Mesothelial cell of epicardium (in vitro differentiated cells): ENCODE measurements at regions not wholly inside any gene's neighbourhood (a gene's known extent, or its start where the extent isn't known, plus 50 kb on each side); places are given as distances from the start of the nearest gene placed in this dataset.

Experiments used
- DNase-seq, 2 experiments: peaks; one replicate each; pipeline ENCODE4 v3.0.0; 2021; ENCODE audit warnings: low spot score in 2 of 2; ENCODE audit not compliant: unreplicated experiment in 2 of 2
- H3K27ac Mint-ChIP-seq: 2 replicates; pipeline ENCODE4 v1.8.0; 2021; ENCODE audit warnings: mixed read lengths
- H3K27me3 Mint-ChIP-seq: 2 replicates; pipeline ENCODE4 v1.8.0; 2021; ENCODE audit warnings: low read depth, mixed read lengths
- H3K36me3 Mint-ChIP-seq: 2 replicates; pipeline ENCODE4 v1.8.0; 2021; ENCODE audit warnings: mixed read lengths
- H3K4me1 Mint-ChIP-seq: 2 replicates; pipeline ENCODE4 v1.8.0; 2021; ENCODE audit warnings: mixed read lengths
- H3K4me3 Mint-ChIP-seq: 2 replicates; pipeline ENCODE4 v1.8.0; 2021; ENCODE audit warnings: mild to moderate bottlenecking, moderate library complexity, mixed read lengths
- H3K9me3 Mint-ChIP-seq: 2 replicates; pipeline ENCODE4 v1.8.0; 2021; ENCODE audit warnings: mixed read lengths
- TF ChIP-seq, protein P1 (sequence below): fragments of 200-600 bp; sonication (generic); IDR thresholded peaks from one replicate; pipeline ENCODE4 v1.5.0; 2021; ENCODE audit warnings: antibody characterized with exemption; ENCODE audit not compliant: unreplicated experiment

DNA sequence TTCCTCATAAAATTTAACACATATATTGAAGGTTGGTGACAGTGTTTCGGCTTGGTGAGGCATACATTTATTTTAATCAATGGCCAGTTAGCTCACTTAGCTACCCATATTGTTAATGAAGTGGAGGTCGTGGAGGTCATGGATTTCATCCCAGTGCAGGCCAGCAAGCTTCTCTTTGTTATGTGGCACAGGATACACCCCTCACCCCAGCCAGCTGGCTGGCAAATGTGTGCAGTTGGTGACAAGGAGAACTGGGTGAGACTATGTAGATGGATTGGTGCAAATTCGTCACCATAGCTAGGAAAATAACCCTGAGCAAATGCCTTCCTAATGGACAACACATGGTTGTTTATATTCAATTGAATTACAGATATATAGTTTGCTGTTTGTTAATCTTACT is 50.5 kb upstream of the FOXP2 start:
- H3K9me3 Mint-ChIP-seq: peaks cover 10% of the 10 kb centered on the region
- peaks cover 4% of the 10 kb centered on the region for H3K36me3 Mint-ChIP-seq
- no peak for DNase-seq
- peaks cover 6% of the 10 kb centered on the region for H3K4me1 Mint-ChIP-seq
- no peak overlapping the region for H3K27ac Mint-ChIP-seq
- TF ChIP-seq, protein P1, sequence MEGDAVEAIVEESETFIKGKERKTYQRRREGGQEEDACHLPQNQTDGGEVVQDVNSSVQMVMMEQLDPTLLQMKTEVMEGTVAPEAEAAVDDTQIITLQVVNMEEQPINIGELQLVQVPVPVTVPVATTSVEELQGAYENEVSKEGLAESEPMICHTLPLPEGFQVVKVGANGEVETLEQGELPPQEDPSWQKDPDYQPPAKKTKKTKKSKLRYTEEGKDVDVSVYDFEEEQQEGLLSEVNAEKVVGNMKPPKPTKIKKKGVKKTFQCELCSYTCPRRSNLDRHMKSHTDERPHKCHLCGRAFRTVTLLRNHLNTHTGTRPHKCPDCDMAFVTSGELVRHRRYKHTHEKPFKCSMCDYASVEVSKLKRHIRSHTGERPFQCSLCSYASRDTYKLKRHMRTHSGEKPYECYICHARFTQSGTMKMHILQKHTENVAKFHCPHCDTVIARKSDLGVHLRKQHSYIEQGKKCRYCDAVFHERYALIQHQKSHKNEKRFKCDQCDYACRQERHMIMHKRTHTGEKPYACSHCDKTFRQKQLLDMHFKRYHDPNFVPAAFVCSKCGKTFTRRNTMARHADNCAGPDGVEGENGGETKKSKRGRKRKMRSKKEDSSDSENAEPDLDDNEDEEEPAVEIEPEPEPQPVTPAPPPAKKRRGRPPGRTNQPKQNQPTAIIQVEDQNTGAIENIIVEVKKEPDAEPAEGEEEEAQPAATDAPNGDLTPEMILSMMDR: no peak
- H3K27me3 Mint-ChIP-seq: peaks cover 1% of the 10 kb centered on the region
- no peak overlapping the region for H3K4me3 Mint-ChIP-seq

DNA sequence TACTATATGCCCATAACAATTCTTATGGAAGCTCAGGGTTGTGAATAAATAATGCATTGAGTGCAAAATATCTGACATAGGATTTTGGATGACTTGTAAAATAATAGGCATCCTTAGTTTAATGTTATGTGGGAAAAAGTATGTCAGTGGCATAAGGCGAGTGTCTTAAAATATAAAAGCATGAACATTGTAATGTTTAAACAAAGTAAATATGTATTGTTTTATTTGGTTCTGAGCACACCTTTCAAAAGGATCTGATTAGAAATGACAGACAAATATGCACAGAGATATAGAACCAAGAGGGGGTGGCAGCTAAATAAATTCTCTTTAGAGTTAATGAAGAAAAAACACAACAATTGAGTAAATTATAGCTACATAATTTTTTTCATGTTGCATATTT is 51.3 kb upstream of the FOXP2 start:
- TF ChIP-seq, protein P1: no peak
- Mint-ChIP-seq H3K36me3 (peaks cover 6% of the 10 kb centered on the region), H3K9me3 (peaks cover 13% of the 10 kb centered on the region), H3K27me3 (peaks cover 1% of the 10 kb centered on the region), H3K4me3 (no peak overlapping the region), H3K27ac (no peak overlapping the region), H3K4me1 (peaks cover 6% of the 10 kb centered on the region)
- DNase-seq: no peak

DNA sequence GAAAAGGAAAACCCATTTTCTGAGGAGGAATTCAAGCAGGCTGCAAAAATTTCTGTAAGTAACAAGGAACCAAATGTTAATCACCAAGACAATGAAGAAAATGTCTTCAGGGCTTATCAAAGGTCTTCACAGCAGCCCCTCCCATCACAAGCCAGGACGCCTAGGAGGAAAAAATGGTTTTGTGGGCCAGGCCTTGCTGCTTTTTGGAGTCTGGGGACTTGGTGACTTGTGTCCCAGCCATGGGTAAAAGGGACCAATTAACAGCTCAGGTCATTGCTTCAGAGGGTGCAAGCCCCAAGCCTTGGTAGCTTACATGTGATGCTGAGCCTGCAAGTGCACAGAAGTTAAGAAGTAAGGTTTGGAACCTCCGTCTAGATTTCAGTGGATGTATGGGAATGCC is 55.7 kb upstream of the FOXP2 start:
- TF ChIP-seq, protein P1: no peak
- H3K36me3 Mint-ChIP-seq: peaks cover 6% of the 10 kb centered on the region
- H3K4me1 Mint-ChIP-seq: peaks cover 7% of the 10 kb centered on the region
- no peaks in the 10 kb centered on the region for H3K27me3 Mint-ChIP-seq
- DNase-seq: no peak
- no peak overlapping the region for H3K4me3 Mint-ChIP-seq
- peaks cover 17% of the 10 kb centered on the region for H3K9me3 Mint-ChIP-seq
- H3K27ac Mint-ChIP-seq: no peak overlapping the region

DNA sequence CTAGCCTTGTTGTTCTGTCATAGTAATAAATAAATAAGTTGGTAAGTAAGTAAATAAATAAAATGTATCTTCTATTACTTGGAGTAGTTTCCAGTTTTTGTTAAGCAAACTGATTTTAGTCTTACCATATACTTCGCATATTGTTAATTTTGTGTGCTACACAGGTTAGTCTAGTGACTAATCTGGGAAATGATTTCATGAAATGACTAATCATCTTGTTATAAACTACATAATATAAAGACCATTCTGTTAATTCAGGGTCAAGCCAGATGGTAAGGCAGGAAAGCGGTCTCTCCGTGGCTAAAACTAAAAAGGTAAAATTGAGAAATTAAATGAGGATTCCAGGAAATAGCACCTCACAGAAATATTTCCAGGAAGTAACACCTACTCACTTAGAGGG is 58.5 kb upstream of the FOXP2 start:
- DNase-seq: no peak
- peaks cover 17% of the 10 kb centered on the region for H3K9me3 Mint-ChIP-seq
- peaks cover 6% of the 10 kb centered on the region for H3K36me3 Mint-ChIP-seq
- H3K4me3 Mint-ChIP-seq: no peak overlapping the region
- peaks cover 4% of the 10 kb centered on the region for H3K4me1 Mint-ChIP-seq
- no peak overlapping the region for H3K27ac Mint-ChIP-seq
- TF ChIP-seq, protein P1: no peak
- H3K27me3 Mint-ChIP-seq: no peaks in the 10 kb centered on the region

DNA sequence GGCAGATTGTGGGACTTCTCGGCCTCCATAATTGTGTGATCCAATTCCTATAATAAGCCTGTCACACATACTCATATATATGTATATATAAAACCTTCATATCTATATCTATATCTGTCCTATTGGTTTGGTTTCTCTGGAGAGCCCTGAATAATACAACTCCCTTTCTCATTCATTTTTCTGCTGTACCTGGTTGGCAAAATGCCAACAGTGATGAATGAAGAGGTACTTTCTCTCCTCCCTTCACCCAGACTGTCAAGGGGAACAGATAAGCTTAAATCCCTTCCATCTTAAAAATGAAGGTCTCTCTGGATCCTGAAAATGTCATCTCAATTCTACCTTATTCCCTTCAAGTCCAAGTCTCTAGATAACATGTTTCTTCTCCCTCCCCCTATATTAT is 60.3 kb upstream of the FOXP2 start:
- DNase-seq: no peak
- TF ChIP-seq, protein P1: no peak
- H3K9me3 Mint-ChIP-seq: peaks cover 7% of the 10 kb centered on the region
- H3K27ac Mint-ChIP-seq: no peak overlapping the region
- H3K36me3 Mint-ChIP-seq: peaks cover 3% of the 10 kb centered on the region
- no peak overlapping the region for H3K4me3 Mint-ChIP-seq
- no peaks in the 10 kb centered on the region for H3K27me3 Mint-ChIP-seq
- peaks cover 4% of the 10 kb centered on the region for H3K4me1 Mint-ChIP-seq

DNA sequence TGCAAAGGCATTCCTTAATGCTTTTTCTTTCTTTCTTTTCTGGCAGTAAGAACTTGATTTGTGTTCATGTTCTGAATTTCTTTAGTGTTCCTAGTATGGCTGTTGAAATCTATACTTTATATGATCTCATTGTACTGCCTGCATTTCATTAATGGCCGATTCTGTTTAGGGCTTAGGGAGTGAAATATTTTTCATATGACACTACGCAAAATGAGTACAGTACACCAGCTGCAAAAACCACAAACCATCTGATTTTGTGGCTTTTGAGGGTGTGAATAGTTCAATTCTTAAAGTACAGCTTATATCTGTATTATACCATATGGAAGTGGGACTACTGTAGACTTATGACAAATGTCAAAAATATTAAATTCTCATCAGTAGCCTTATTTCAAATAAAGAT is 69.1 kb upstream of the FOXP2 start:
- Mint-ChIP-seq H3K36me3 (no peaks in the 10 kb centered on the region), H3K4me3 (no peak overlapping the region), H3K4me1 (no peaks in the 10 kb centered on the region), H3K9me3 (peaks cover 3% of the 10 kb centered on the region), H3K27me3 (peaks cover 1% of the 10 kb centered on the region), H3K27ac (no peak overlapping the region)
- TF ChIP-seq, protein P1: no peak
- DNase-seq: no peak
